NCI-H2227 treated with DMSO at 0.1 percent for 48 hours (cell line): ENCODE measurements at regions not wholly inside any gene's neighbourhood (a gene's known extent, or its start where the extent isn't known, plus 50 kb on each side); places are given as distances from the start of the nearest gene placed in this dataset.
A peak's percentile ranks its signal among the peaks of the same experiment; 100 is the strongest.

Experiments
- DNase-seq: peaks from one replicate; lab custom pipeline; 2025; lab: John Stamatoyannopoulos, UW

GRCh38 chr12:118850244-118850825 lies 131.0 kb upstream of the SRRM4 start:
- no peak for DNase-seq

DNA sequence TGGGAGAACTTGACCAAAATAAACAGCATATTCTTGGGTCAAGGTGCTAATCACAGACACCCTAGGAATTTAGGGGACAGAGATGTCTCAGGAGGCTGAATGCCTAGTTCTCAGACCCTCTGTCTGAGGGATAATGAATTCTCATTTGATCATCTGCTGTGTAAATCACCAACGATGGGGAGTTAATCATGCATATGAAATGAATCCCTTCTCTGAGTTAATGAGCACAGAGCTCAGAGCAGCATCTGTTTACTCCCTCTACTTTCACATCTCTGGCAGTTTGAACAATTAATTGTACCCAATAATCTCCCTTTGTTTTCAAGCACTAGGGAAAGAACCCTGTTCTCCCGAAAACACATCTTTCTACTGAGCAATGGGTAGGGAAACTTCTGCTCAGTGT lies 129.4 kb upstream of the SRRM4 start:
- no peak for DNase-seq

DNA sequence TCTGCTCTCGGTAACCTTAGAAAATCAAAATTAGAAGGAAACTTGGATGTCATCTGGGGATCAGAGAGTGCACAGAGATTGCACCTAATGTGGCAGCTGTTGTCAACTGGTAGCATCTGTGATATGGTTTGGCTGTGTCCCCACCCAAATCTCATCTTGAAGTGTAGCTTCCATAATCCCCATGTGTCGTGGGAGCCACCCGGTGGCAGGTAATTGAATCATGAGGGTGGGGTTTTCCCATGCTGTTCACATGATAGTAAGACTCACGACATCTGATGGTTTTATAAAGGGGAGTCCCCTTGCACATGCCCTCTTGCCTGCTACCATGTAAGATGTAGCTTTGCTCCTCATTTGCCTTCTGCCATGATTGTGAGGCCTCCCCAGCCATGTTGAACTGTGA lies 127.7 kb upstream of the SRRM4 start:
- no peak for DNase-seq

GRCh38 chr12:118855858-118856257 lies 125.5 kb upstream of the SRRM4 start:
- DNase-seq: no peak

DNA sequence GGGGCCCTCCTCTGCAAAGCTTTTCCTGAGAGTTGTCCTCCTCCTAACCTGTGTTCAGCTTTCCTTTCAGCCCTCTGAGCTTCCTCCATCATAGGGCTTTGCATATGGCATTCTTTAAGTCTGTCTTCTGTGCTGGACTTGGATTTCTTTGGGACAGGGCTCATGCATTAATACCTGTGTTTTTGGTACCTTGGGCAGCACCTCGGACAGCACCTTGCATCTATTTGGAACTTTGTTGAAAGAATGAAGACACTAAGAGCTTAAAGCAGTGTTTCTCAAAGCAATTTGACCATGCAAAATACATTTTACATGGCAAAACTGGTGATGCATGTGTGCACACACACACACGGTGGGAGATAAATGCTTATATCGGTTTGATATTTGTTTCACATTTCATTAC lies 115.0 kb upstream of the SRRM4 start:
- no peak for DNase-seq

- peak; percentile 96 for DNase-seq
These were observed 110.8 kb upstream of the SRRM4 start for GRCh38 chr12:118870551-118870950.

DNA sequence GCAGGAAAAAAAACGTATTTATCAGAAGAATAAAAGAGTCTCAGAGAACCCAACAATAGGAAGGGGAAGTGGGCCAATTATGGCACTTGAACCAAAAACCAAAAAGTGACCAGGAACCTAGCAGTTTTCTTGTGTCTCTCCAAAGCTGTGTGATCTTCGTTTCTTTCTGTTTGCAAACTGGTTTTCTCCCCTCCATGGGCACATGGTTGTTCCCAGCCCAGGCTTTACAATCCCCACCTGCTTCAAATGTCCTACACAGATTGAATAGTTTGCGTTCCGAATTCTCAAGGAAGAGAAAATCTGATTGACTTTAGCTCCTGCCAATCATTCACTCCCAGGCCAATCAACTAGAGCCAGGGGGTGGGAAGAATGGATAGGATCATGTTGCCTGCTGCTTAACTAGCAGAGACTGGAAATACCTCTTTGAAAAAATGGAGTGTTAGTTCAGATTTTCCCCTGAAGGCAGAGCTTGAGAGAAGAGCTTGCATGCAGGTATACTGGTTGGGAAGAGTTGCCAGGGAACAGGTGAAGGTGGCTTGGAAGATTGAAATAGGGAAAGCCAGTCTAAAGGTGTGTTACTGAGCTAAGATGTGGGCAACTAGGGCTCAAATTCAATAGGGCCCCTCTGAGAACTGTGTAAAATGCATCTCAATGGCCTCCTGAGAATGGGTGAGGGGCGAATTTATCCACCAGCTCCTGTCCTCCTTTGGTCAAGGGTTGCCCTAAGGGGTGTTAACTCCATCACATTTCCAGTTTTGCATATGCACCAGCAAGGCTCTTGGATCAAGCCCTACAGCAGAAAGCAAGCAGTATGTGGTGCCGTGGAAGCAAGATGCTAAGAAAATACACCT lies 106.4 kb upstream of the SRRM4 start:
- no peak for DNase-seq

- peak; percentile 46 for DNase-seq
These were observed 100.4 kb upstream of the SRRM4 start for GRCh38 chr12:118880720-118881493.

DNA sequence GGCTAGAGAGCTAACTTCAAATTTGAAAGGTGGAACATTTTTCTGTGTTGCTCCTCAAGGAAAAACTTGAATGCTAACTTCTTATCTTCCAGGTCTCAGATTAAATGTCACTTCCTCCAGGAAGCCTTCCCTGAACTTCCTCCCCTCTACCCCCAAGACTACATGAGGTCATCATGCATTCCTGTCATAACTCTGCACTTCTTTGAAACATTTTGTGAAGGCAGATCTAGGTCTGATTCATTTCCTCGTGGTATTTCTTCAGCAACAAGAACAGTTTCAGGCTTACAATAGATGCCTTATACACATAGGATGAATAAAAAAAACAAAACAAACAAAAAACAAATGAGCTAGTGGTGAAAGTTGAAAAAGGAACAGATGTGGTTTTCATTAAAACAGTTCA lies 97.1 kb upstream of the SRRM4 start:
- no peak for DNase-seq

DNA sequence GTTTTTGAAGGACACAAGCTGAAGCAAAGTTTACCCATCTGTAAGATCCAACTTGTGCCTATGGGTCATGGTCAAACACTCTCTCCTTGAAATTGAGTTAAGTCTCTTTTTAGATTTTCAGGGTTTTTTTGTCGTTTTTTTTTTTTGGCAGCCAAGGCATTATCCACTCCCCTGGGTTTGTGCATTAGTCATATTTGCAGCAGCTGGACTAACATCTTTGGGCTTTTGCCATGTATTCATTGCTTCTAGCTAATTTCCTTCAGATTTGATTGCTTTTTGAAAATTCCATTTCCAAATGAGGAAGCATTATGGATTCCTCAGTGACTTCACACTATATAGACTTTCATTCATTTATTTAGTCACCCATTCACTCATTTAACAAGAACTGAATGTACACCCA lies 80.3 kb upstream of the SRRM4 start:
- no peak for DNase-seq

DNA sequence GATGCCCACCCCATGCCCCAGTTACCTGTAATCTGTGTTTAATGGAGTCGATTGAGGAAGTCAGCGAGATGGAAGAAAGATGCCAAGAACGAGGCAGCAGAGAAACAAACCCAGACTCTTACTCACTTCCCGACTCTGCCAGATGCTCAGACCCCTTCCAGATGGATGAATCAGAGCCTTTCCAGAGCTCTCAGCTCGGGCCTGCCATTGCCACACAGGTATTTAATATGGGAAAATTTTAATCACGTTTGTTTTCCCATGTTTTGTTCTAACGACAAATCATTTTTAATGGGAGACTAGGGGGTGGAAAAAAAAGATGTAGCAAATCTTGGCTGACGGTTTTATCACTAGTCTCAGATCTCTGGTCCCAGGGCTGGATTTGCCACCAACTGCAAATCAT lies 72.5 kb upstream of the SRRM4 start:
- no peak for DNase-seq

DNA sequence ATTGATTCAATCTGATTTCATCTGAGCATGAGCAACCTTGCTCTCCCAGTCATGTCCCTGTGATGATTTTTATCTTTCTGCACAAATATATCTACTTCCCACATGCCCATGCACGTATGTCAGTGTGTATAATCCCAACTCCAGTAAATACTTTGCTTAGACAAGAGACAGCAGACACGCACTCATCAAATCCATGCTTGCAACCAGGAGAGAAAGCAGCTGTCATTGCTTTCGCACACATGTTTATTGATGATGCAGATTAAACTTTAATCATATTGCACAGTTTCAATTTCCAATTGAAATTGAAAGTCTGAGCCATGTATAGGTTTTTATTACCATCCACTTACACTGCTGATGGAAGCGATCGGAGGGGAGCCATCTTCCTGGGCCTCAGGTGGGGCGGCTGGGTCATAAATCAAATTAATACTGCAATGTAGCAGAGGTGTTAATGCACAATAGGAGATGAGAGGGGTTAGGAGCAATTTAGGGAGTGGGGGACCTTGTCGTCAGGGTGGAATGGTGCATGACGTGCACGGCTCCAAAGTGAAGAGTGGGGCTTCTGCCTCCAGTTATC lies 68.6 kb upstream of the SRRM4 start:
- DNase-seq: peak; percentile 39

- DNase-seq: no peak
These were observed 59.6 kb upstream of the SRRM4 start for GRCh38 chr12:118921761-118922160.

- DNase-seq: no peak
These were observed 58.9 kb upstream of the SRRM4 start for GRCh38 chr12:118922405-118922804.

GRCh38 chr12:118925407-118925806 lies 55.9 kb upstream of the SRRM4 start:
- DNase-seq: no peak

DNA sequence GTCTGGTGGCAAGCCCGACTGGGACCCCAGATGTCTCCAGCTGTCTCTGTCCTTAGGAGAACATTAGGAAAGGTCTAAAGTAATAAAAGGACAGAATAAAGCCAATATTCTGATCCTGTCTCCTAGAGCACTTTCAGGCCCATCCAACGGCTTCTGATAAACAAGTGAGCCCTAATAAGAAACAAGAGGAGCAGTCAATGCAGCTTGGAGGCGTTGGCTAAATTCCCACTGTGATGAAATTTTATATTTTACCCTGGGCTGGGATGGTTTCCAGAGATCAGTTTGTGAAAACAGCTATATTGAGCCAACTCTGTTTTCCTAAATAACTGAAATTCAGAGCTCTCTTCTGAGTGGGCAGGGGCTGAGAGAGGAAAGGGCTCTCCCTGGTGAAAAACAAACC lies 55.5 kb upstream of the SRRM4 start:
- no peak for DNase-seq
